HG03439 (cell line): ENCODE measurements at regions not wholly inside any gene's neighbourhood (a gene's known extent, or its start where the extent isn't known, plus 50 kb on each side); places are given as distances from the start of the nearest gene placed in this dataset.
"Not testable (repeated sequence)": the region's sequence is repeated elsewhere in the genome, so short reads cannot be mapped to it uniquely, and the experiment has no call there.

Experiments
- ATAC-seq: cut with Tn5 transposase; IDR thresholded peaks from one replicate; pipeline ENCODE4 v1.9.1; 2021; ENCODE audit warnings: mild to moderate bottlenecking, moderate library complexity; ENCODE audit not compliant: unreplicated experiment

DNA sequence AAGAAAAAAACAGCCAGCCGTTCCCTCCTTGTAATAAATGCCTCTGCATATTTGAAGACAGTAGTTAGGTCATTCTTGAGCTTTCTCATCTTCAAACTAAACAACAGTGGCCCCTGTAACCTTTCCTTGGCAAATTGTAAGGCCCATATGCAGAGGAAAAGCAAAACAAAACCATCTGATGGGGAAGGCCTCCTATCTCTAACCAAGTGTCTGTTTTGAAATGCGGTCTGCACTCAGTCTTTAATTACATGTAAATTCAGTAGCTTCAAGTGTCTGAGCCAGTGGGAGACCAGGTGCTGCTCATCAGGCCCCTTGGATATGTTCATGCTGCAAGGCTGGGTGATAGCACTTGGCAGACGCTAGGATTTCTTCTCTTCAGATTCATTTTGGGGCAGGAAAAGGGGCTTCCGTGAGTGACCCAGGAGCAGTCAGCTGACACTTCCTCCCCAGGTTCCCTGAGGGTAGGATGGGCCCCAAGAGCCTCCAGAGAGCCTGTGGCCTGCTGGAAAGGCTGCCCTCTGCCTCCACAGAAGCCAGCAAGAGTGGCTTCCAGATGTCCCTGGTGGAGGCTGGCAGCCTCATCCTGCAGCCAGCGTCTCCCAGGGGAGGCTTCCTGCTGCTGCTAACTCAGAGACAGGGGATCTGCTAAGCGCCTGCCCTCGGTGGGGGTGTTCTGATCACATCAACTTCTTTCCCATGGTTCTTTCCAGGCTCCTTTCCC lies 60.2 kb upstream of the PLGLB2 start:
- ATAC-seq: not testable (repeated sequence)

DNA sequence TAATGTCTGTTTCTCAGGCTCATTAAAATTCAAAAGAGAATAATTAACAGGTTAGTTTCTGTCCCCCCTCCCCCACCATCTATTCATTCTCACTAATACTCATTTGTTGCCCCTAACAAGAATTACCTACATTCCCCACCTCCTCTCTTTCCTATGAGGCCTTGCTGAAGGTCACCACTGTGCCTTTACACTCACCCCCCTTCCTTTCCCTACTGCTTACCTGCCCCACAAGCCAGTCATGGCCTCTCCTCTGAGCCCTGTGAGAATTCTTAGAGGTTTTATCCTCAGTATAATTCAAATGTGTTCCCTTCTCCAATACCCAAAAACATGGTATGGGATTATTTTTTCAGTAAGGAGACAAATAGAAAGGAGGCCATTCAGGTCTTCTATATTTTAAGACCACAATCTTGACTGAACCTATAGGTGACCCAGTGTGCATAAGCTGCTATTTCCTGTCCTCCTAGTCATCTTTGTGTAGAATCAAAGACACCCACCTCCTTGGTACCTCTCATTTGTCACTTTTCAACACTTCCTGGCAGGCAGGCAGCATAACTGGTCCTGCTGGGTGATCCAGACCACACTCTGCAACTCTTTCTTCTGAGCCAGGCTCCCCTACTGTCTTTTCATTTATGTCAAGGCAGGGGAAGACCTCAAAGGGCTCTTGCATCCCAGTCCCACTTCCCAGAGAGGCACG lies 55.8 kb upstream of the PLGLB2 start:
- not testable (repeated sequence) for ATAC-seq

DNA sequence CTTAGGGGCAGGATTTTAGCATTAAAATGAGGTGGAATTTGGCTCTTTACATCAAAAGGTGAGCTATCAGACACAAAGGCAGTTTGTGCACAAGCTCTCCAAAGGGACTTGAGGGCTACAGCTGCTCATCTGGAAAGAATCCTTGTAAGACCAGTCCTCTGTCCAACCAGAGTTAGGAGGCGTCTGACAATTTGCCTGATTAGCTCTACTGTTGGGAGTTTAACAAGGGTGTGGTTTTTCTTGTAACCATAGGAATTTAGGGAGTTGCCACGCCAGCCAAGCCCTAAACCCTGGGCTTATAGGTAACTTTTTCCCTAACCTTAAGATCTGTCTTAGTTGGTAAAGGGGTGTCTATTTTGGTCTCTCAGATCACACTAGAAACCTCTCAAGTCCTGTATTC lies 55.0 kb upstream of the PLGLB2 start:
- ATAC-seq: not testable (repeated sequence)

DNA sequence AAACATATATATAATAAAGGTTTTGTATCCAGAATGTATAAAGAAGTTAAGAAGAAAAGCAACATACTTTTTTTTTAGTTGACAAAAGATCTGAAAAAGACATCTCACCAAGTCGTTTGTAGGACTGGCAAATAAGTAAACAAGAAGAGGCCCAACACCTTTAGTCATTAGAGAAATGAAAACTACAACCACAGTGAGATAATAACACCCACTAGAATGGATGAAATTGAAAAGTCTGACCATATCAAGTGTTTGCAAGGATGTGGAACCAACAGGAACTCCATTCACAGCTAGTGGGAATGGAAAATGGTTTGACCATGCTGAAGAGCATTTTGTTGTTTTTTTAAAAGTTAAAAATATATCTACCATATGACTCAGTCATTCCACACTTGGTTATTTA lies 54.0 kb upstream of the PLGLB2 start:
- not testable (repeated sequence) for ATAC-seq

DNA sequence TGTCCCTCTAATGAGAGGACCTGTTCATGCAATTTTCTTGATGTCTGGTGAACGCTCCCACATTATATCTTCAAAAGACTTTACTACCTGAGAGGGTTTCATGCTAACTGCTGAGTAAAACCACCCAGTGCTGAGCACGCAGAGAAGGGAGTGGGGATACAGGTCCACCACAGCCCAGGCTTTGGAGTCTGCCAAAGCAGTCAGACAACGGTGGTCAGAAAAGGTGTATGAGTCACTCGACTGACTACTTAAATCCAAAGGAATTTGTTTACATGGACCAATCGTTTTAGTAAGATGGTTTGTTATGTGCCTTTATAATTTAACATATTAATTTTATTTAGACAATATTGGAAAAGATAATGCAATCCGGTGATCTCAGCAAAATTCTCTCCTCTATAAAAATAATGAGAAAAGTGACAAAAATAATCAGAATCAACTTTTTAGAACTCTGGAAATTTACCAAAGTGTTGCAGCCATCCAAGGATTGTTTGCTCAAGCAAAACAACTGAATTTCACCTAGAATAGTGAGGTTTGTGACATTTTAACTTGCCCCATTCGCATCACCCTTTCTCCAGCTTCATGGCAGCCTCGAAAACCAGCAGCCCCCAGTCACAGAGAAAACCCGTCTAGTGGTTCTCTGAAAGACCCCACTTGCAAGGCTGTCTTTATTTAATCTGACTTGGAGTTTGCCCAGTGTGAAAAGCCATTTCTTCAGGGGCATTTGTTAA lies 52.1 kb upstream of the PLGLB2 start:
- not testable (repeated sequence) for ATAC-seq
